Lower leg skin (tissue), 3 donors: ENCODE measurements at regions not wholly inside any gene's neighbourhood (a gene's known extent, or its start where the extent isn't known, plus 50 kb on each side); places are given as distances from the start of the nearest gene placed in this dataset.

Source experiments
- POLR2A ChIP-seq, 2 donors: fragments of 450-650 bp; IDR thresholded peaks; one replicate each; pipeline ENCODE4 v1.6.1; 2016 to 2017; ENCODE audit warnings: antibody characterized with exemption in 2 of 2, mild to moderate bottlenecking in 1 of 2, moderate library complexity in 1 of 2
- TF ChIP-seq, protein P1 (sequence below), 3 donors: fragments of 450-650 bp; IDR thresholded peaks; one replicate each; pipeline ENCODE4 v1.5.1; 2016; ENCODE audit warnings: antibody characterized with exemption in 3 of 3, mild to moderate bottlenecking in 3 of 3, moderate library complexity in 2 of 3

DNA sequence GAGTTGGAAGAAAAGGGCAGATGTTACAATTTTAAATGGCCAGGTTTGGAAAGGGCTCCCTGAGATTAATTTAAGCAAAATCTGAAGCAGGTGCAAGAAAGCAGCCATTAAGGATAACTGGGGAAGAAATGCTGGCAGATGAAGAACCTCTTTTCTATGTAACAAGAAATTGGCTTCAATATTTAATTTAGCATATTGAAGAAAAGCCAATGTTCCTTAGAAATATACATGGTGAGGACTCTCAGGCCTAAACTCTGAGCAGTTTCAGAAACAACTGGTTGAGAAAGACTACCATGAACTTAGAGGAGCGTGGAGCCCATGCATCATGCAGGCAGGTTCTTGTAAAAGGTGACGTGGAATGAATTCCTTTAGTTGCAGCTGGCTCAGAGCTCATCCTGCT is 152.8 kb downstream of the LRIG3 start:
- TF ChIP-seq, protein P1, sequence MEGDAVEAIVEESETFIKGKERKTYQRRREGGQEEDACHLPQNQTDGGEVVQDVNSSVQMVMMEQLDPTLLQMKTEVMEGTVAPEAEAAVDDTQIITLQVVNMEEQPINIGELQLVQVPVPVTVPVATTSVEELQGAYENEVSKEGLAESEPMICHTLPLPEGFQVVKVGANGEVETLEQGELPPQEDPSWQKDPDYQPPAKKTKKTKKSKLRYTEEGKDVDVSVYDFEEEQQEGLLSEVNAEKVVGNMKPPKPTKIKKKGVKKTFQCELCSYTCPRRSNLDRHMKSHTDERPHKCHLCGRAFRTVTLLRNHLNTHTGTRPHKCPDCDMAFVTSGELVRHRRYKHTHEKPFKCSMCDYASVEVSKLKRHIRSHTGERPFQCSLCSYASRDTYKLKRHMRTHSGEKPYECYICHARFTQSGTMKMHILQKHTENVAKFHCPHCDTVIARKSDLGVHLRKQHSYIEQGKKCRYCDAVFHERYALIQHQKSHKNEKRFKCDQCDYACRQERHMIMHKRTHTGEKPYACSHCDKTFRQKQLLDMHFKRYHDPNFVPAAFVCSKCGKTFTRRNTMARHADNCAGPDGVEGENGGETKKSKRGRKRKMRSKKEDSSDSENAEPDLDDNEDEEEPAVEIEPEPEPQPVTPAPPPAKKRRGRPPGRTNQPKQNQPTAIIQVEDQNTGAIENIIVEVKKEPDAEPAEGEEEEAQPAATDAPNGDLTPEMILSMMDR (IDR thresholded peaks at IDR 0.05): no peak
- no peak for TF ChIP-seq POLR2A (IDR thresholded peaks at IDR 0.05)
